Chondrocyte (in vitro differentiated cells): ENCODE measurements at regions not wholly inside any gene's neighbourhood (a gene's known extent, or its start where the extent isn't known, plus 50 kb on each side); places are given as distances from the start of the nearest gene placed in this dataset.

Experiments used
- DNase-seq: peaks from one replicate; pipeline ENCODE4 v3.0.0; 2021; ENCODE audit warnings: mixed read lengths, low spot score
- H3K27ac Mint-ChIP-seq: one replicate; pipeline ENCODE4 v1.8.0; 2021; ENCODE audit warnings: mild to moderate bottlenecking, moderate library complexity, mixed read lengths; ENCODE audit not compliant: unreplicated experiment
- H3K27me3 Mint-ChIP-seq: 2 replicates; pipeline ENCODE4 v1.8.0; 2021; ENCODE audit warnings: low read depth, mixed read lengths
- H3K36me3 Mint-ChIP-seq: 2 replicates; pipeline ENCODE4 v1.8.0; 2021; ENCODE audit warnings: low read depth, mixed read lengths
- H3K4me1 Mint-ChIP-seq: 2 replicates; pipeline ENCODE4 v1.8.0; 2021; ENCODE audit warnings: low read depth, mild to moderate bottlenecking, mixed read lengths
- H3K4me3 Mint-ChIP-seq: one replicate; pipeline ENCODE4 v1.8.0; 2021; ENCODE audit warnings: mild to moderate bottlenecking, moderate library complexity, mixed read lengths; ENCODE audit not compliant: unreplicated experiment
- H3K9me3 Mint-ChIP-seq: 2 replicates; pipeline ENCODE4 v1.8.0; 2021; ENCODE audit warnings: low read depth, mixed read lengths
- CTCF ChIP-seq: fragments of 200-600 bp; sonication (generic); IDR thresholded peaks from 2 replicates; pipeline ENCODE4 v1.5.0; 2021; ENCODE audit warnings: antibody characterized with exemption, mild to moderate bottlenecking, moderate library complexity

- H3K27me3 Mint-ChIP-seq: peaks cover 13% of the 10 kb centered on the region
- DNase-seq: no peak
- no peak overlapping the region for H3K27ac Mint-ChIP-seq
- H3K4me1 Mint-ChIP-seq: no peaks in the 10 kb centered on the region
- H3K4me3 Mint-ChIP-seq: no peak overlapping the region
- H3K9me3 Mint-ChIP-seq: no peaks in the 10 kb centered on the region
- H3K36me3 Mint-ChIP-seq: no peaks in the 10 kb centered on the region
- no peak for TF ChIP-seq CTCF
These were observed 81.9 kb upstream of the PELI2 start for GRCh38 chr14:56036353-56036752.

- no peak for DNase-seq
- peaks cover 20% of the 10 kb centered on the region for H3K27me3 Mint-ChIP-seq
- no peaks in the 10 kb centered on the region for H3K4me1 Mint-ChIP-seq
- H3K27ac Mint-ChIP-seq: no peak overlapping the region
- H3K9me3 Mint-ChIP-seq: no peaks in the 10 kb centered on the region
- H3K36me3 Mint-ChIP-seq: no peaks in the 10 kb centered on the region
- no peak overlapping the region for H3K4me3 Mint-ChIP-seq
- TF ChIP-seq CTCF: no peak
These were observed 78.1 kb upstream of the PELI2 start for GRCh38 chr14:56040121-56040520.

GRCh38 chr14:56044196-56044595 is 74.0 kb upstream of the PELI2 start:
- TF ChIP-seq CTCF: no peak

GRCh38 chr14:56046546-56046945 is 71.7 kb upstream of the PELI2 start:
- Mint-ChIP-seq H3K4me3 (no peak overlapping the region), H3K9me3 (no peaks in the 10 kb centered on the region), H3K27me3 (peaks cover 17% of the 10 kb centered on the region), H3K4me1 (no peaks in the 10 kb centered on the region), H3K36me3 (no peaks in the 10 kb centered on the region), H3K27ac (no peak overlapping the region)
- DNase-seq: no peak
- no peak for TF ChIP-seq CTCF

More at GRCh38 chr14:56044196-56044595, 74.0 kb upstream of the PELI2 start:
- no peak overlapping the region for H3K4me3 Mint-ChIP-seq
- no peaks in the 10 kb centered on the region for H3K4me1 Mint-ChIP-seq
- DNase-seq: no peak
- peaks cover 10% of the 10 kb centered on the region for H3K27me3 Mint-ChIP-seq
- H3K27ac Mint-ChIP-seq: no peak overlapping the region
- H3K9me3 Mint-ChIP-seq: no peaks in the 10 kb centered on the region
- H3K36me3 Mint-ChIP-seq: no peaks in the 10 kb centered on the region

- DNase-seq: no peak
- H3K4me3 Mint-ChIP-seq: no peak overlapping the region
- no peaks in the 10 kb centered on the region for H3K9me3 Mint-ChIP-seq
- H3K4me1 Mint-ChIP-seq: no peaks in the 10 kb centered on the region
- peaks cover 19% of the 10 kb centered on the region for H3K27me3 Mint-ChIP-seq
- TF ChIP-seq CTCF: no peak
- H3K36me3 Mint-ChIP-seq: no peaks in the 10 kb centered on the region
- H3K27ac Mint-ChIP-seq: no peak overlapping the region
These were observed 71.2 kb upstream of the PELI2 start for GRCh38 chr14:56046996-56047395.
